Astrocyte (in vitro differentiated cells and primary cell): ENCODE measurements at regions not wholly inside any gene's neighbourhood (a gene's known extent, or its start where the extent isn't known, plus 50 kb on each side); places are given as distances from the start of the nearest gene placed in this dataset.

ENCODE experiments used
- DNase-seq: peaks from one replicate; pipeline ENCODE4 v3.0.0-alpha.2; 2010; ENCODE audit warnings: low read depth
- FAIRE-seq: peaks from 2 replicates; lab custom pipeline; 2011; peaks lifted over from hg19 to GRCh38; lab: Jason Lieb, UNC
- H2AFZ ChIP-seq: 2 replicates; pipeline ENCODE4 v1.6.0; 2012; ENCODE audit warnings: low read depth, low read length, inconsistent platforms
- H3K27ac ChIP-seq: 2 replicates; pipeline ENCODE4 v1.5.1; 2011; ENCODE audit warnings: low read depth, low read length, inconsistent platforms
- H3K27me3 ChIP-seq: 2 replicates; pipeline ENCODE4 v1.6.0; 2011; ENCODE audit warnings: low read length, inconsistent platforms; ENCODE audit not compliant: insufficient read depth
- H3K36me3 ChIP-seq: 2 replicates; pipeline ENCODE4 v1.5.1; 2011; ENCODE audit warnings: low read length, inconsistent platforms; ENCODE audit not compliant: insufficient read depth
- H3K4me1 ChIP-seq: 2 replicates; pipeline ENCODE4 v1.5.1; 2011; ENCODE audit warnings: low read length, inconsistent platforms; ENCODE audit not compliant: insufficient read depth
- H3K4me2 ChIP-seq: 2 replicates; pipeline ENCODE4 v1.6.0; 2012; ENCODE audit warnings: low read length, inconsistent platforms
- H3K4me3 ChIP-seq: 2 replicates; pipeline ENCODE4 v1.5.1; 2011; ENCODE audit warnings: low read depth, mild to moderate bottlenecking, low read length, inconsistent platforms; ENCODE audit not compliant: insufficient read depth
- H3K79me2 ChIP-seq: 2 replicates; pipeline ENCODE4 v1.6.0; 2012; ENCODE audit warnings: mild to moderate bottlenecking, low read length, inconsistent platforms; ENCODE audit not compliant: insufficient read depth
- H3K9ac ChIP-seq: 2 replicates; pipeline ENCODE4 v1.6.0; 2012; ENCODE audit warnings: mild to moderate bottlenecking, low read length, inconsistent platforms
- H3K9me3 ChIP-seq: 2 replicates; pipeline ENCODE4 v1.5.1; 2012; ENCODE audit warnings: low read depth, mild to moderate bottlenecking, low read length, inconsistent platforms; ENCODE audit not compliant: insufficient read depth
- H4K20me1 ChIP-seq: 2 replicates; pipeline ENCODE4 v1.6.0; 2012; ENCODE audit warnings: low read length, inconsistent platforms; ENCODE audit not compliant: insufficient read depth
- H3K27ac Mint-ChIP-seq: one replicate; pipeline ENCODE4 v1.8.0; 2021; ENCODE audit warnings: mild to moderate bottlenecking, mixed read lengths; ENCODE audit not compliant: unreplicated experiment
- H3K27me3 Mint-ChIP-seq: one replicate; pipeline ENCODE4 v1.8.0; 2021; ENCODE audit warnings: low read depth, mixed read lengths; ENCODE audit not compliant: unreplicated experiment
- H3K36me3 Mint-ChIP-seq: one replicate; pipeline ENCODE4 v1.8.0; 2021; ENCODE audit warnings: low read depth, mixed read lengths; ENCODE audit not compliant: unreplicated experiment
- H3K4me1 Mint-ChIP-seq: one replicate; pipeline ENCODE4 v1.8.0; 2021; ENCODE audit warnings: low read depth, mixed read lengths; ENCODE audit not compliant: unreplicated experiment
- H3K4me3 Mint-ChIP-seq: one replicate; pipeline ENCODE4 v1.8.0; 2021; ENCODE audit warnings: mild to moderate bottlenecking, moderate library complexity, mixed read lengths; ENCODE audit not compliant: unreplicated experiment
- H3K9me3 Mint-ChIP-seq: one replicate; pipeline ENCODE4 v1.8.0; 2021; ENCODE audit warnings: mild to moderate bottlenecking, mixed read lengths; ENCODE audit not compliant: unreplicated experiment
- CTCF ChIP-seq: IDR thresholded peaks from 2 replicates; pipeline ENCODE4 v1.5.1; 2011; ENCODE audit warnings: low read depth, mild to moderate bottlenecking, inconsistent platforms, low read length, moderate library complexity; ENCODE audit not compliant: insufficient read depth
- EZH2 ChIP-seq: IDR thresholded peaks from 2 replicates; pipeline ENCODE4 v1.6.1; 2012; ENCODE audit warnings: mild to moderate bottlenecking, low read length, inconsistent platforms; ENCODE audit not compliant: insufficient read depth

- H3K36me3 ChIP-seq = no peaks in the 10 kb centered on the region
- no peaks in the 10 kb centered on the region for H3K4me1 ChIP-seq
- no peaks in the 10 kb centered on the region for H3K27me3 Mint-ChIP-seq
- H3K9ac ChIP-seq = no peak overlapping the region
- H4K20me1 ChIP-seq = no peaks in the 10 kb centered on the region
- DNase-seq = peak; percentile 7
- H2AFZ ChIP-seq = peak overlapping the region; percentile 26
- H3K9me3 Mint-ChIP-seq = no peaks in the 10 kb centered on the region
- no peaks in the 10 kb centered on the region for H3K79me2 ChIP-seq
- no peak overlapping the region for H3K27ac ChIP-seq
- peak overlapping the region; percentile 37 for H3K27ac Mint-ChIP-seq
- no peaks in the 10 kb centered on the region for H3K9me3 ChIP-seq
- no peaks in the 10 kb centered on the region for H3K27me3 ChIP-seq
- no peak overlapping the region for H3K4me2 ChIP-seq
- FAIRE-seq = no peak
- no peak for TF ChIP-seq EZH2
- no peak for TF ChIP-seq CTCF
- H3K4me1 Mint-ChIP-seq = peaks cover 20% of the 10 kb centered on the region
- H3K4me3 Mint-ChIP-seq = no peak overlapping the region
- H3K4me3 ChIP-seq = no peak overlapping the region
- H3K36me3 Mint-ChIP-seq = peaks cover 2% of the 10 kb centered on the region
Observed at GRCh38 chr7:53596230-53596629, 560.8 kb downstream of the POM121L12 start.

GRCh38 chr7:53600296-53600695 is 564.9 kb downstream of the POM121L12 start:
- no peak overlapping the region for H3K27ac ChIP-seq
- no peaks in the 10 kb centered on the region for H3K27me3 Mint-ChIP-seq

GRCh38 chr7:53602817-53603418 is 567.5 kb downstream of the POM121L12 start:
- Histone ChIP-seq H3K27me3 (no peaks in the 10 kb centered on the region), H3K4me3 (no peak overlapping the region), H3K9ac (no peak overlapping the region), H4K20me1 (no peaks in the 10 kb centered on the region), H3K79me2 (no peaks in the 10 kb centered on the region), H3K4me2 (no peak overlapping the region), H3K9me3 (peaks cover 4% of the 10 kb centered on the region), H3K4me1 (no peaks in the 10 kb centered on the region), H2AFZ (no peak overlapping the region), H3K36me3 (no peaks in the 10 kb centered on the region), H3K27ac (no peak overlapping the region)
- no peak overlapping the region for H3K27ac Mint-ChIP-seq
- H3K27me3 Mint-ChIP-seq = no peaks in the 10 kb centered on the region
- peaks cover 17% of the 10 kb centered on the region for H3K4me1 Mint-ChIP-seq
- no peaks in the 10 kb centered on the region for H3K9me3 Mint-ChIP-seq
- H3K4me3 Mint-ChIP-seq = no peak overlapping the region
- DNase-seq (no peak), FAIRE-seq (no peak)
- no peaks in the 10 kb centered on the region for H3K36me3 Mint-ChIP-seq
- TF ChIP-seq CTCF = no peak
- no peak for TF ChIP-seq EZH2

More at GRCh38 chr7:53600296-53600695, 564.9 kb downstream of the POM121L12 start:
- H3K4me1 ChIP-seq = no peaks in the 10 kb centered on the region
- H3K4me1 Mint-ChIP-seq = peaks cover 28% of the 10 kb centered on the region
- no peak overlapping the region for H2AFZ ChIP-seq
- no peaks in the 10 kb centered on the region for H3K79me2 ChIP-seq
- TF ChIP-seq EZH2 = no peak
- H4K20me1 ChIP-seq = no peaks in the 10 kb centered on the region
- no peak overlapping the region for H3K9ac ChIP-seq
- no peaks in the 10 kb centered on the region for H3K36me3 ChIP-seq
- H3K9me3 Mint-ChIP-seq = no peaks in the 10 kb centered on the region
- DNase-seq (no peak), FAIRE-seq (no peak)
- no peak overlapping the region for H3K4me3 ChIP-seq
- no peaks in the 10 kb centered on the region for H3K27me3 ChIP-seq
- H3K27ac Mint-ChIP-seq = peak overlapping the region; percentile 28
- no peaks in the 10 kb centered on the region for H3K36me3 Mint-ChIP-seq
- H3K4me3 Mint-ChIP-seq = no peak overlapping the region
- peaks cover 4% of the 10 kb centered on the region for H3K9me3 ChIP-seq
- no peak overlapping the region for H3K4me2 ChIP-seq
